Hematopoietic multipotent progenitor cell treated with erythropoietin and hydrocortisone succinate and interleukin-3 and kit ligand, for 6 days (in vitro differentiated cells): ENCODE measurements at regions not wholly inside any gene's neighbourhood (a gene's known extent, or its start where the extent isn't known, plus 50 kb on each side); places are given as distances from the start of the nearest gene placed in this dataset.

ENCODE experiments used
- DNase-seq: peaks from one replicate; pipeline ENCODE4 v3.0.0-alpha.2; 2015

DNA sequence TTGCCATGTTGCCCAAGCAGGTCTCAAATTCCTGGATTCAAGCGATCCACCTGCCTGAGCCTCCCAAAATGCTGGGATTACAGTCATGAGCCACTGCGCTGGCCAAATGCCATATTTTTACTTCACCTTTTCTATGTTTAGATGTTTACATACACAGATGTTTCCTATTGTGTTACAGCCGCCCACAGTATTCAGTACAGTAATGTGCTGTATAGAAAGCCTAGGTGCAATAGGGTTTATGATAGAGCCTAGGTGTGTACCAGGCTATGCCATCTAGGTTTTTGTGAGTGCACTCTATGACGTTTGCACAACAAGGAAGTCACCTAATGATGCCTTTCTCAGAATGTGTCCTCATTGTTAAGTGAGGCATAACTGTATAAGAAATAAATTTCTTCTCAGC is 153.4 kb downstream of the CHRM3 start:
- DNase-seq, result no peak

DNA sequence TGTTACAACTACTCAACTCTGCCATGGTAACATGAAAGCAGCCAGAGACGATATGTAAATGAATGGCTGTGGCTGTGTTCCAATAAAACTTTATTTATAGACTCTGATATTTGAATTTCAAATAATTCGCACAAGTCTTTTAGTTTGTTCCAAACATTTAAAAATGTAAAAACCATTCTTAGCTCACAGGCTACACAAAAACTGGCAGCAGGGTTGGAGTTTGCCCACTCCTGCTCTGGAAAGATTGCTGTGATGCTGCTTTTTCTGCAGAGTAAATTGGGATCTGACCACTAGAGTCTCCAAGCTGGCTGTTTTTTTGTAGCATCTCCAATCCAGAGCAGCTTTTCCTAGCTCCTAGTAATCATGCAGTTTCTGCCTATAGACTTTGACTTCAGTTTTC is 157.5 kb downstream of the CHRM3 start:
- no peak for DNase-seq

DNA sequence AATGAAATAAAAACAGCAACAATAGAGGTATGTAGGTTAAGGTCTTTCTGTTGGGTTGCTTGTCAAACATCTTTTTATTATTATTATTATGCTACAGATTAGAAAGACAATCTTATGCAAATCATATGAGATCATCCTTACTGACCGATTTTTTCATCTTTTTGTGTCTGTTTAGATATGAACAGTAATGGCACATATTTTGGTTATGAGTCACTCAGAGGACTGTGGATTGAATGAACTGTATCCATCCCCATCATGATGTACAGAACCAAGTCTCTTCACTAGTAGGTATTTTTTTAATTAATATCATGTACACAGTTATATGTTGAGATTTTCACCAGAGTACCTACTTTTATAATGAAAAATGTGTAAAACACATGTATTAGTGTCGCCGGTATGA is 159.1 kb downstream of the CHRM3 start:
- DNase-seq, result no peak

DNA sequence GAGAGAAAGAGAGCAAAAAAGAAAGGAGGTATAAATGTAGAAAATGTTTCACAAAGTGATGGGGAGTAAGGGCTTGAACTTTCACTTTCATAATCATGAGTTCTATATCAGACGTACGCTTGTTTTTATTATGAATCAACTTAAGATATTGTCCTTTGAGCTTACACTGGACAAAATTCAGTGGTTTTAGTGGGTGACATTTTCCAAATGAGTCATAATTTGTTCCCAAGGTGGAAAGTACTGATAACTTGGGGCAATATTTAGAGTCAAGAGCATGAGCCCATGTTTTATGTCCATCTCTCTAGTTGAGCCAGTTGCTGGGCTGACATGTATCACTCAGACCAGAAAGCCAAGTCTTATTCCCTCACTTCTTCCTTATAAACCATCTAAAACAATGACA is 161.6 kb downstream of the CHRM3 start:
- DNase-seq, result peak; percentile 69

DNA sequence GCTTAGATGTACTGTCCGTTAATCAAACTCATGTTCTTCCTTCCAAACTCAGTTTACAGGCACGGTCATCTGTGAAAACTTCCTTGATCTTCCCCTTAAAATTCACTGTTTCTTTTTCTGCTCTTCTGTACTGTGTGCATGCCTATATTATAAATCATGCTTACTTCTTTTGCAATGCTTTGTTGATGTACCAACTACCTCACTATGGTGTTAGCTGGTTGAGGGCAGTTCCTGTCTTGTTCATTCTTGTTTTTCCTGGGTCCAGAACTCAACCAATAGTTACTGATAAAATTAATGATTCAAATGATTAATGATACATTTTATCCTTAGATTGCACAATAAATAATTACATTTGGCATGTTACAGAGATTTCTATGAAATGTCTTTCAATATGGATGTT is 163.8 kb downstream of the CHRM3 start:
- DNase-seq, result no peak

DNA sequence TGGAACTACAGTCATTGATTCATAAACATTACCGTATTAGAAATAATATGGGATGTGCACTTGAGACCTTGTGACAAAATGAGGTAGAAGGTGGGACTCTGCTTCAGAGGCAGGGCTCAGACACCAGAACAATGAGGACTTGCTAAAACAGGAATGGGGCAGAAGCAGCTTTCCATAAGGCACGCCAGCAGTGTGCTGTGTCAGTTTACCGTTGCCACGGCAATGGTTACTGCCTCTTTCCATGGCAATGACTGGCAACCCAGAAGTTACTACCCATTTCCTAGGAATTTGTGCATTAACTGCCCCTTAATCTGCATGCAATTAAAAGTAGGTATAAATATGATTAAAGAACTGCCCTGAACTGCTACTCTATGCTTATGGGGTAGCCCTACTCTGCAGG is 169.0 kb downstream of the CHRM3 start:
- DNase-seq, result no peak

DNA sequence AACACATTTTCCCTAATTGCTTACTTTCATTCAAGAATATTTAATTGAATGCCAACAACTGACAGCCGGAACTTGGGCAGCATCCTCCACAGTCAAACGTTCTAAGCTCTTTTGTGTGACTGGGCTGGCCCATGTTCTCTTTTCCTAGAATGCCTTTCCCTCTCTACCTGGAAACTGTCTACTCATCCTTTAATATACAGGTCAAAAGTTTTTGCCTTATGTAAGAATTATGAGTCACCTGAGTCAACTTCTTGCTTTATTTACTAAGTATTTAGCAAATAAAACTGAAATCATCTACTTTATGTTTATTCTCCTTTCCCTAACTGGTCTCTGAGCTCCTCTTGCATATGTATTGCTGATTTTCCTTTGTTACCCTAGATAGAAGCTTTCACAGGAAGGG is 172.2 kb downstream of the CHRM3 start:
- DNase-seq, result no peak

DNA sequence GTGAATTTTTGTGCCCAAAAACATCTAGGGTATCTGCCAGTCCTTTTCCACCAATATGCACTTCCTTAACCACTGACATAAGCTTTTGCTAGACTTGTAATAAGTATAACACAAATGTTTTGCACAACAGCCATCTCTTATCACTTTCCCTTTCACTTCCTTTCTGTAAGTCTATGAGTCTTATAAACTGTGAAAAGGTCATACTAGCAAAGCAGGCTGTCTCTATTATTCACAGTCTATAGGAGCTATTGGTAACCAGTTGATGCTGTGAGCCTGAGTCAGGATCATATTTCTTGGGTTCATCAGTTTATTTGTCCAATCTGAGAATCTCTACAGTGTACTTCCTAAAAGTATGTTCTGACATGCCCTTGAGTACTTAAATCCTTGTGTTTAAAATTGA is 172.6 kb downstream of the CHRM3 start:
- no peak for DNase-seq

DNA sequence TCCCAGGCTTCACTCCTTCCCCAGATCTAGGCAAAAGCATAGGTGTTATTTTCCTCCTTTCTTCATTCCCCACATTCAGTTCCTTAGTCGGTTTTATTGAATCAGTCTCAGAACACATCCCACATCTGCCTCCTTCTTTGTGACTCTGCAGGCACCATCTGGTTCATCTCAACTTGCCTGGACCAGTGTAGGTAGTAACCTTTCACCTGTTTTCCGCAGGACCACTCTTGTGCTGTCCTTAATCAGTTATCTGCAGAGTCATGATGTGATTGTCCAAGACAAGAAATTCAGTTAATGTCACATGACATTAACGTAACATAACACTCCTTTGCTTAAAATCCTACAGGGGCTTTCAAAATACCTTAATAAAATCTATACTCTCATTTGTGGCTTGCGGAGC is 174.6 kb downstream of the CHRM3 start:
- no peak for DNase-seq

DNA sequence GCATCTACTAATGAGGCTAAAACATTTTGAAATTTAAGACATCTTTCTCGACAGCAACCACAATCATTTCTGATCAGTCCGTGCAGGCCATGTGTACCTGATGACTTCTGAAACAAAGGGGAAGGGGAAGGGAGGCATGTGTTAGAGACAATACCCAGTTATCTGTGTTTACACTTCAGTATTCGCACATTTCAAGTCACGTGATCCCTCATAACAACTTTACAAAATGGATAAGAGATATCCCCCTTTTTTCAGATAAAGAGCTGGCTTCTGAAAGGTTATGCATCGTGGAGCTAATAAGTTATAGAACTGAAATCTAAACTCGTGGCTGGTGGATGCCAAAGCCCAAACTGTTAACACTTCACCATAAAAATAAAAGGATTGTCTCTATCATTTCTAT is 175.7 kb downstream of the CHRM3 start:
- no peak for DNase-seq

DNA sequence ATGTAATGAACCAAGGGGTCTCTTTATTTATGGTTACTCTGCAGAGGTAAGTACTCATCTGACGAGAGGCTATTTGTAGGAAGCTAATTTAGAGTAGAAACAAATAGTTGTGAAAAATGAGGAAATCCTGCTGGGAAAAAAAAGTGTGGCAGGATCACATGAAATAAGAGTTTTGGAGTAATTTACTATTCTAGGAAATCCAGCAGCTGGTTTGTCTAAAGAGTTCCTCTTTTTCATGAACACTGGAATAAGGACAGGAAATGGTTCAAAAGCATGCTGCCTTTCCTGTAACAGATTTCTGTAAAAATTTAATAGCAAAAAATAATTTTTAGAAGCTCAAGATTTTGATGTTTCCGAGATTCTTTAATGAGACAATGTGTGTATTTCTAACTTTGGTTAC is 177.3 kb downstream of the CHRM3 start:
- DNase-seq, result peak; percentile 25

DNA sequence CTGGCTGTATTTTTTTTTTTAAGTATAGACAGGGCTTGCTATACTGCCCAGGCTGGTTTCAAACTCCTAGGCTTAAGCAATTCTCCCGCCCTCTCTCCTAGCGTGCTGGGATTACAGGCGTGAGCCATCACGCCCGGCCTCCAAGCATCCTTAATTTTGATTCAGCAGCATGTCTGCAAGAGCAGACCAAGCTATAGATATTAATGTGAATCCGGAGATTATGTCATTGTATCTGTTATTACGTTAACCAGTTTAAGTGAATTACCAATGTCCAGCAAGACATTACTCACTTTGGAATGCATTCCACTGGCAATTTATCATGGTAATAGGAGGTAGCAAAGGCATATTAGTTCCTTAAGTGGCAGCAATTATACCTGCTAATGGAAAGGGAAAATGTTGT is 179.7 kb downstream of the CHRM3 start:
- no peak for DNase-seq

DNA sequence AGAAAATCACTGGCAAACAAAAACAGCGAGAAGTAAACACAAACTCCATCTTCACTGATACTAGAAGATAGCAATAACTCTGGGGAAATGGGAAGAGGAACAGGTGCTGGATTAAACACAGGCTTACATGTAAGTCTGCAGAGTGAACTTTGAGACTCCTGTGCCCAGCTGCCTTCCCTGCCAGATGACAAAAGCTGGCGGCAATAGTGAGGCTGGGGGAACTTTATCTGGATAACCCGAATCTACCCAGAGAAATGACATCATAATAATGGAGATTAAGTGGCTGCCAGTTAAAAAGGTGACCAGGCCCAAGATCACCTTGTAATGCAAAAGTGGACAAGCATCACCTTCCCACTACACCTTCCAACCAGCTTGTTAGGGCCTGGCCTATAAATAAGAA is 184.5 kb downstream of the CHRM3 start:
- DNase-seq, result no peak

DNA sequence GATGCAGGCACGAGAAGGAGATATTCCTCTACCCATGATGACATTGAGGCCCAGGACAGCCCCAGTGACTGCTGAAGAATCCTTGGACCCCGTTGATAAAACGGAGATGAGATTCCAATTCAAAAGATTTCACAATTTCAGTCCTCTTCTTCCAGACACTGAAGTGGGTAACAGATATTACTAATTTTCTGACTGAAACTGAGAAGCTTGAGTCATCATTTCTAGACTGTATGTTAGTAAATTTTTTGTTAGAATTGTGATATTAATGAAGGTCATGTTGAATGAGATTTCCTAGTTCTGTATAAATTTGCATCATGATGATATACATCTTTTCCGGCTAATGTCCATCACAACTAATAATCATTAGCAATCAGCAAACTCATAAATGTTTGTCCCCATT is 185.8 kb downstream of the CHRM3 start:
- DNase-seq, result no peak

DNA sequence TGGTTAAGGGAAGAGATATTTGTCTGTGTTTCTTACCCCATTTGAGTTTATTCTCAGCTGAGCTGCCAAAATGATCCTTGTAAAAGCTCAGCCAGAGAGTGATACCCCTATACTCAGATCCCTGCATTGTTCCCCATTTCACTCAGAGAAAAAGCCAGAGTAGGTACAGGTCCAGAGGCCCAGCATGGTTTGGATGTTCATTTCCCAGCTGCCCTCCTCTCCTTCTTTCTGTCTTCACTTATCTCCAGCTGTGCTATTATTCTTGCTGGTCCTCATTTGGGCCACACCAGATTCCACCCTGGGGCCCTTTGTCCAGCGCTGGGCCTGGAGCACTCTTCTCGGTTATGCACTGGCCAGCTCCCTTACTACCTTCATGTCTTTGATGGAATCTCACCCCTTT is 187.7 kb downstream of the CHRM3 start:
- no peak for DNase-seq

DNA sequence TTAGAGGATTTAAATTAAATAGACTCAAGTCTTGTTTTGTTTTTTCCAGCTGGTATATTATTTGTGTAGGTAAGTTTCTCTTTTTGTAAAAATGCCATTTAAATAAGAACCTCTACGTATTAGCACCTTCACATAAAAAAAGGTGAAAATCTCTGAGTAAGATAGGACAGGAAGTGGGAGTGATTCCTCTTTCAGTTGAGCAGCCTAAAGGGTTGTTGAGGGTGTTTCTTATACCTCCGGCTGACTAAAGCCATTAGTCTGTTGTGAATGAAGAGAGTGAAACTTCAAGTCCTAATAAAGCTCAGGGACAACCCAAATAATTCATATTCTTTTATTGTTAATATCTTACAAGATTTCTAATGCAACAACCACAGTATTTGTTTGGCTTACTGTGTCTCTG is 188.7 kb downstream of the CHRM3 start:
- no peak for DNase-seq

DNA sequence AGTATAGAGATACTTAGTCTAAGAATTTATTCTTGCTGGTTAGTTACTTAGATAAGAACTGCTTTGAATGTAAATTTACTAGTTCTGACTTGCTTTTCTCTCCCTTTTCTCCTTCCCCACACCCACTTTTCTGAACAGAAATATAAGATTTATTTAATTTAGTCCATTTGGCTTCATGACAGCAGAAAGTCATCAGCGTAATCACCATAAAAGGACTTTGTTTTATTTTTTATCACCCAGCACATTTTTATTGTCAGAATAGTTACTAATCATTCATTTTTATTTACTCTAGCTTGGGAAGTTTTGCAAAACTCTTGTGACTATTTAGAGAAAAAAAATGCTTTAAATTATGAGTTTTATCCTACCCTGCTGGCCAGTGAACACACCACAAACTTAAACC is 197.2 kb downstream of the CHRM3 start:
- DNase-seq, result no peak

DNA sequence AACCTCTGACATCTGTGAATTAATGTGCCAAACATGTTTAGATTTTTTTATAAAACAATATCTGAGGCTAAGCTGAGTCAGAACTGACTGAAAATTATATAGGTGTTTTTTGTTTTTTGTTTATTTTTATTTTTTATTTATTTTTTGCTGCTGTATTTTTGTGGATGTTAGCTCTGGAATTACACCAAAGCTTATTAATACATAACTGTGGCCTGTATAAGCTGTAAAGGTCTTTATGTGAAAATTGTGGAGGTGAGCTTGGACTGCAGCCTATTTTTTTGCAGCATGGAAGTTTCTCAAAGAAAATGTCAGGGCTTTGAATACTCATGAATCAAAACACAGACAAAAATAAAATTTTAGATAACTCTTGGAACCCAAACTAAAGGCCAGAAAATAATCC is 199.8 kb downstream of the CHRM3 start:
- DNase-seq, result no peak

DNA sequence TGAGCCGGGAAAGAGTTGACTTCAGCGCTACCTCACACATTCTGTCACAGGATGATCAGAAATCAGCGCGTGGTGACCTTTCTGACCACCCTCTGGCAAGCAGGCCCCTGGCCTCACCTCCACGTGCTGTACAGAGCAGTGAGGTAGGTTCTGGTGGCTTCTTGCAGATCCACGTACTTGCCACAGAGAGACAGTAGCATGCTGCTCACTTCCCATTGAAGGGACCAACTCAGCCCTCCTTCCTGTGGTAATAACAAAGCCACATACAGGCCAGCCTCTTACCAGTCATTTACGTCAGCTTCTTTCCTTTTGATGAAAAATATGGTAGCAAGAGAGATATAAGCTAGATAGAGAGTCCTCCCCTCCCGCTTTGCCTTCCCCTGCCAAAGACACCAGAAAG is 200.7 kb downstream of the CHRM3 start:
- peak; percentile 39 for DNase-seq

DNA sequence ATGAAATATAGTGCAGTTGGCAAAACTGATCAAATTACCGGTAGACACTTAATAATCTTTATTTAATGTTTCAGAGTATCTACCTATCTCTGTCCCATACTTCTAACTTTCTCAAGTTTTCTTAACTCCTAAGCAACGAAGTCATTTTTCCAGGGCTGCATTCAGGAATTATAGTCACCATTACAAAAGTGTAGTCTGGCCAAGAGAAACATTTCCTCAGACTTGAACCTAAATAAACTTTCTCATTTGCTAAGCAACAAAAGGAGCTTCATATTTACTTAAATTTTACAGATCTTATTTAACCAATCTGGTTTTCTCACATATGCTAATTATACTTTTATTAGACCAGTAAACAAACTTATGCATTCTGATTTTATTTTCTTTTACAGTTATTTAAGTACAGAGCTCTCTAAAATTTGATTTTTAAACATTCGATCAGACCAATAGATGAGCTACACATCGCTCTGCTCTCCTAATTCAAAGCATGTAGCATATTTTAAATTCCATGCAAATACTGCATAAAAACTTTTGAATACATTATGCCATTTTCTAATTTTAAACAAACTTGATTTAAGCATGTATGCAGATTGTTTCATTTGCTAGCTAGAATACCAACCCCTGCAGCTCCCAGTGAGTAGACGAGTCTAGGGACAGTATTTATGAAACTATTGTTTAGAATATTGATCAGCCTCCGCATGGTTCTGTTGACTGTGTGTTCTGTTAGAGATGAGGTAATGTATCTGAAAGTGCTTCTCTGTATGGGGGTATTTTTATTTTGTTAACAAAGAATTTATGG is 201.4 kb downstream of the CHRM3 start:
- DNase-seq, result no peak

DNA sequence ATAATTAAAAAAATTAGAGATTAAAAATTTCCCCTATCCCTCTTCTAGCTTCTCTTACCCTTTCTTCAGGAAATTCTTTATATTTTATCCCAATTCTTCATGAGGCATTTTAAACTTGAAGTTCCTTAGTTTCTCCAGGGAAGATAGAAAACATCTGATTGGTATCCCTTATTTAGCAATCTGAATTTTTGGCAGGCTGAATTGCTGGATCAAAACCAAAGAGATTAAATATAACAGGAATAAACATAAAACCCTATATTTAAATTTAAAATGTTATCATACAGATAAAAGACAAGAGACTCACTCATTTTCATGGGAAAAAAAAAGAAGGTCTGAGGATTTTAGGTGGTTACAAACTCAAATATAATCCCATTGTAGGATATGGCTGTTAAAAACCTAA is 204.2 kb downstream of the CHRM3 start:
- DNase-seq, result no peak

DNA sequence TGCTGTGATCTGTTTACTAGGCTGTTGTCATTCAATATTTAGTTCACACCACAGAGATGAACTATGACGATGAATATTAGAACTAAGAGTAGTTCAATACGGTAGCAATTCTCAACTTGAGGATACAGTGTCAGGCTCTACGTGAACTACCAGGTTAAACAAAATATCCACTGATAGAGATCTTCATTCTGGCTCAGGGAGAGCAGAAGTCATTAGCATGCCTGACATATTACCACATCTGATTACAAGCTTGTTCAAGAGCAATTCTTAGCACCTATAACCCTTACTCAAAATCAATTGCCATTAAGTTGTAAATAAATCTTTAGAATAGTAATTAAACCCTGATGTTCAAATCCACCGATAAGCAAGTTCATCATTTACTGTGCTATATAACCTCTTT is 207.2 kb downstream of the CHRM3 start:
- DNase-seq, result no peak

DNA sequence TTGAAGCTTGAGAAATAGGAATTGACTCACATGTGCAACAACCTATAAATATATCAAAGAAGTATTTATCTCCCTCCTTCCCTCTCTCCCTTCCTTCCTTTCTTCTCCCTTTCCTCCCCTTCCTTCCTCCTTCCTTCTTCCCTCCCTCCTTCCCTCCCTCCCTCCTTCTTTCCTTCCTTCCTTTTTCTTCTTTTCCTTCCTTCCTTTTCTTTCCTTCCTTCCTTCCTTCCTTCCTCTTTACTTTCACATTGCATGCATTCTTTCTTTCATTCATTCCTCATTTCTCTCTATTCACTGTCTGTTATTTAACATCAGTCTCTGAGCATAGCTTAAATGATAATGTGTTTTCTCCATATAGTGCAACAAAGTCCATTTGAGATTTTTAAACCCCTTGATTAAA is 214.2 kb downstream of the CHRM3 start:
- no peak for DNase-seq

DNA sequence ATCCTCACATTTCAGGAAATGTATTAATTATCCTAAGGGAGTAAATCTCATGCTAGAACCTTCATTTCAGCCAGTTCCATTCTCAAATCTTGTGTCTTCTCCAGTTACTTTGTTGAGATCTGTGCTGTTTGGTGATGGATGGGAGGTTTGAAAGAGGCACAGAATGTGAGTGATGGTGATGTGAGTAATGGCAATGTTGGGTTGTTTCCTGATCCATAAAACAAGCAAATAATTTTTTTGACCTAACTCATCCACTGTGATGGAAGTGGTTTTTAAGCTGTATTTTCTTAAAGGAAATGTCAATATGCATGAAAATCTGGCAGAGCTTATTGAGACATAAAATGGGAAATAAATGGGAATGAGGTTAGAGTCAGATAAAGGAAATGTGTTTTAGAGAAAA is 214.7 kb downstream of the CHRM3 start:
- no peak for DNase-seq

DNA sequence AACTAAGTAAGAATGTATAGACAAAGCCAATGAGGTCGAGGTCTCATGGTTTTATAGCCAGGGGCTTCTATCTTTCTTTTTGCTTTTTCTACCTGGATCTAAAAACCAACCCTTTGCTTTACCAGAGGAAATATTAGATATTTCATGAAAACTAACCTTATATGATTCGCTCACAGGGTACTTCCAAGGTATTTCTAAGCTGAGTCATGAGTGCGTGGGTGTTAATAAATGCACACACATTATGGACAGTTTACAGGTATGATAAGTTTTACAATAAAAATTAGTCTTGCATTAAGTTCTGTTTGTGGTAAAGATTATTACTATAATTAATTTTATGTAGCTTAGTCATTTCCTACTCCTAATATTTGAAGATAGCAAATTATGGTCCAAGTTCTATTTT is 217.2 kb downstream of the CHRM3 start:
- DNase-seq, result no peak
